Stimulated activated CD4-positive, alpha-beta T cell treated with anti-CD3 and anti-CD28 coated beads, Interleukin-12 subunit alpha, Interleukin-12 subunit beta, amount 100 ng/mL, for 4 hours (primary cell): ENCODE measurements at regions not wholly inside any gene's neighbourhood (a gene's known extent, or its start where the extent isn't known, plus 50 kb on each side); places are given as distances from the start of the nearest gene placed in this dataset.
"Not testable (repeated sequence)": the region's sequence is repeated elsewhere in the genome, so short reads cannot be mapped to it uniquely, and the experiment has no call there.

Experiments
- DNase-seq: peaks from one replicate; pipeline ENCODE4 v3.0.0-alpha.2; 2020

DNA sequence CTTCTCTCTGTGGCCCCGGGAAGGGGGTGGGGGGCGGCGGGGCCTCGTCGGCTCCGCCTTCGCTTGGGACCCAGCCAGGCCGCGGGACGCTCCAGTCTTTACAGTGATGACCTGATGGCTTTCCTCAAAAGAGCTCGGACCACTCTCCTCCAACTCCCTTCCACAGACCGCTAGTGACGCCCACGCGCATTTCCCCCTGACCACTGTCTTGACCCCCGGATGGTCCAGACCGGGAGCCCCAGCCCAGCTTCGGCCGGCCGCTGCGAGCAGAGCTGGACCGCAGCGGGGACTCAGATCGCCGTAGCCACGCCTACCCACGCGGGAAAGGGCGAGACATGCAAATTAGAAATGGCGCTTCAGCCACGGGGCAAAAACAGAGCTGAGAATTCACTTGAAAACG lies 81.6 kb upstream of the RNU2-1 start:
- DNase-seq = no peak

DNA sequence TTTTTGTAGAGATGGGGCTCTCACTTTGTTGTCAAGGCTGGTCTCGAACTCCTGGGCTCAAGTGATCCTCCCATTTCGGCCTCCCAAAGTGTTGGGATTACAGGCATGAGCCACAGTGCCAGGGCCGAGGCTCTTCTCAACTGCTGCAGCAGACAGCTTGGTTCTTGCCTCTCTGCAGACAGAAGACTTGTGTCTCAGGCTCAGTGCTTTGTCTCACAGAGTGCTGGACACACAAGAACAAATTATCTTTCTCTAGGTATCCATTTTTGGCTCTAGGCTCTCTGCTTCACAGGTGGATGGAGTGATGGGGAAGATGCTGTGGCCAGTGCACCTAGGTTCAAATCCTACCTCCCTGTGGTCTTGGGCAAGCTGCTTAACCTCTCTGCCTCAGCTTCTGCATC lies 80.8 kb upstream of the RNU2-1 start:
- DNase-seq = no peak

DNA sequence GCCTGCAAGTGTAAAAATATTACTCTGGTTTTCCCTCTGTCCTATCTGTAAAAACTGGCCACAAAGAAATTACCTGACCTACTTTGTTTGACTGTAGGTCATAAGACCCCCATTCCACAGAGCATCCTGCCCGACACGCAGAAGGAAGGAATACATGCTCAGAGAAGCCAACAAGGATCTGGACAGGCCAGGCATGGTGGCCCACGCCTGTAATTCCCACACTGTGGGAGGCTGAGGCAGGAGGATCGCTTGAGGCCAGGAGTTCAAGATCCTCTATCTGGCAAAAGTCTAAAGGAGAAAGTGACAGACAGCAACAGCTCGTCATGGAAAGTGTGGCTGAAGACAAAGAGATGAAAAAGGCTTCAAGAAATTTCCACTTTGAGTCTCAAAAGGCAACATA lies 78.2 kb upstream of the RNU2-1 start:
- no peak for DNase-seq

DNA sequence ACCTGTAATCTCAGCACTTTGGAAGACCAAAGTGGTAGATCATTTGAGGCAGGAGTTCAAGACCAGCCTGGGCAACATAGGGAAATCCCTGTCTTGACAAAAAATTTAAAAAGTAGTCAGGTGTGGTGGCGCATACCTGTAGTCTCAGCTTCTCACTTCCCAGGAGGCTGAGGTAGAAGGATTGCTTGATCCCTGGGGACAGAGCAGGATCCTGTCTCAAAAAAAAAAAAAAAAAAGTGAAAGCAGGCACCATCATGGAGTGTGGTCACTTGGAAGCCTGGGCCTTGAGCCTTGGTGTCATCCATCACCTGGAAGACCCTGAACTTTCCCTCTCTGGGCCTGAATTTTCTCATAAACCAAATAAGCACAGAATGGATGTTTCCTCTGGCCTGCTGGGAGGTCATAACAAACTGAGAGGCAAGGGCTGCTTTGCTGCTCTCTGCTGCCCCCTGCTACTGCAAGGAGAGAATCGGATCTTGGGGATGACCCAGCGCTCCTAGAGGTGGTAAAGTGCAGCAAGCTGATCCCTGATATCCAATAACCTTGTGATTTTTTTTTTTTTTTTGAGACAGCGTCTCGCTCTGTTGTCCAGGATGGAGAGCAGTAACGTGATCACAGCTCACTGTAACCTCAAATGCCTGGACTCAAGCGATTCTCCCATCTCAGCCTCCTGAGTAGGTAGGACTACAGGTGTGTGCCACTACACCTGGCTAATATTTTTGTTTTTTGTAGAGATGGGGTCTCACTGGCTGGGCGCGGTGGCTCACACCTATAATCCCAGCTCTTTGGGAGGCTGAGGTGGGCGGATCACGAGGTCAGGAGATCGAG lies 75.9 kb upstream of the RNU2-1 start:
- DNase-seq = no peak

DNA sequence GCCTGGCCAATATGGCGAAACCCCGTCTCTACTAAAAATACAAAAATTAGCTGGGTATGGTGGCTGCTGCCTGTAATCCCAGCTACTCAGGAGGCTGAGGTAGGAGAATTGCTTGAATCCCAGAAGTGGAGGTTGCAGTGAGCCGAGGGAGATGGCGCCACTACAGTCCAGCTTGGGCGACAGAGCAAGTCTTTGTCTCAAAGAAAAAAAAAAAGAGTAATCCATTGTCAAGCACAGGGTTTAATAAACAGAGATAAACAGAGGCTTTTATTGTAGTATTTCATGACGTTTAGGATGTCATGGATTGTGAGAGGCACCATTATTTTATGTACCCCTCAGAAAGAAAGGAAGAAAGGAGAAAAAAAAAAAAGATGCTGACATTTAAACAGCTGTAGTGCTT lies 75.2 kb upstream of the RNU2-1 start:
- no peak for DNase-seq

DNA sequence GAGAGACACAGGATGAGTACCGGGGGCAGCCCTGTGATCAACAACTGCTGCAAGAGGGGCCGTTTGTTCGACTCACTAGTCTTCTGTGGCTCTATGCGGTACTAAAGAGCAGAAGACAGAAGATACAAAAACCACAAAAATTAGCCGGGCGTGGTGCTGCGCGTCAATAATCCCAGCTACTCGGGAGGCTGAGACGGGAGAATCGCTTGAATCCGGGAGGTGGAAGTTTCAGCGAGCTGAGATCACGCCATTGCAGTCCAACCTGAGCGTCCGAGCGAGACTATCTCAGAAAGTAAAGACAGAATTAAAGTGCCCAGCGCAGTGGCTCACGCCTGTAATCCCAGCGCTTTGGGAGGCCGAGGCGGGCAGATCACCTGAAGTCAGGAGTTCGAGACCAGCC lies 71.0 kb upstream of the RNU2-1 start:
- not testable (repeated sequence) for DNase-seq

DNA sequence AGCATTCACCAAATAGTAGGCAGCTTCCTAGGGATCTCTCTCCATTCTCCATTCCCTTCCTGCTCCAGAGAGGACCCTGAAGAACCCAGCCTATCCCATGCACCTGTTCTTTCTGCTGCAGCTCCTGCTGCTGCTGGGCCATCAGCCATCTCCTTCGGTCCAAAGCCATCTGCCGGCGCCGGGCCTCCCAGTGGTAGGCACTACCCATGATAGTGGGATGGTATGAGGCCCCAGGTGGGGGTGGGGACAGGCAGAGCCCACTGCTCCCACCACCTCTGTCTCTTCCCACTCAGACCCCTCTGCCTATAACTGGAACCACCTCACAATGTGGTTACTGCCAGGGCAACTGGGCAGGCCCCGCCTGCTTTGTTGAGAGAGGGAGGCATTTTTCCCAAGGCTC lies 69.3 kb upstream of the RNU2-1 start:
- not testable (repeated sequence) for DNase-seq

DNA sequence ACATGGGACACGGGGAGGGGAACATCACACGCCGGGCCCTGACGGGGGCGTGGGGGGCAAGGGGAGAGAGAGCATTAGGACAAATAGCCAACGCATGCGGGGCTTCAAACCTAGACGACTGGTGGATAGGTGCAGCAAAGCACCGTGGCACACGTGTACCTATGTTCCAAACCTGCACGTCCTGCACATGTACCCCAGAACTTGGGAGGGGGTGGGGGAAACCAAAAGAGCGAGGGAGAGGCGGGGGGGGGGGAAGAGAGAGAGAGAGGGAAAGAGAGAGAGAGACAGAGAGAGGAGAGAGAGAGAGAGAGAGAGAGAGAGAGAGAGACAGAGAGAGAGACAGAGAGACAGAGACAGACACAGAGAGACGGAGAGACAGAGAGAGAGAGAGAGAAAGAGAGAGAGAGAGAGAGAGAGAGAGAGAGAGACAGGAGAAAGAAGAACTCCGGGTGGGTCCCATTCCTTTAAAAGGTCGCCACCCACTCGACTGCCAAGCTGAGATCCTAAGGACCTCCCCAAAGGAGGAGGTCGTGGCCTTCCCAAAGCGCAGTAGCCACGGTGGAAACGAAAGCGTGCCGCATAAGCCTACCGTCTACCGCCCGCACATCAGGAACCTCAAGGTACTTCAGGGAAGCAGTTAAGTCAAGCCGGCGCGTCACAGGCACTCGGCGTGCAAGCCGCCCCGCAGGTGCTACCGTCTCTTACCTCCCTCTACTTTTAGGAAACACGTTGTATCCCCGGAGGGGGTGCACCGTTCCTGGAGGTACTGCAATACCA lies 65.7 kb upstream of the RNU2-1 start:
- DNase-seq = not testable (repeated sequence)

DNA sequence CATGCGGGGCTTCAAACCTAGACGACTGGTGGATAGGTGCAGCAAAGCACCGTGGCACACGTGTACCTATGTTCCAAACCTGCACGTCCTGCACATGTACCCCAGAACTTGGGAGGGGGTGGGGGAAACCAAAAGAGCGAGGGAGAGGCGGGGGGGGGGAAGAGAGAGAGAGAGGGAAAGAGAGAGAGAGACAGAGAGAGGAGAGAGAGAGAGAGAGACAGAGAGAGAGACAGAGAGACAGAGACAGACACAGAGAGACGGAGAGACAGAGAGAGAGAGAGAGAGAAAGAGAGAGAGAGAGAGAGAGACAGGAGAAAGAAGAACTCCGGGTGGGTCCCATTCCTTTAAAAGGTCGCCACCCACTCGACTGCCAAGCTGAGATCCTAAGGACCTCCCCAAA lies 55.9 kb upstream of the RNU2-1 start:
- not testable (repeated sequence) for DNase-seq

DNA sequence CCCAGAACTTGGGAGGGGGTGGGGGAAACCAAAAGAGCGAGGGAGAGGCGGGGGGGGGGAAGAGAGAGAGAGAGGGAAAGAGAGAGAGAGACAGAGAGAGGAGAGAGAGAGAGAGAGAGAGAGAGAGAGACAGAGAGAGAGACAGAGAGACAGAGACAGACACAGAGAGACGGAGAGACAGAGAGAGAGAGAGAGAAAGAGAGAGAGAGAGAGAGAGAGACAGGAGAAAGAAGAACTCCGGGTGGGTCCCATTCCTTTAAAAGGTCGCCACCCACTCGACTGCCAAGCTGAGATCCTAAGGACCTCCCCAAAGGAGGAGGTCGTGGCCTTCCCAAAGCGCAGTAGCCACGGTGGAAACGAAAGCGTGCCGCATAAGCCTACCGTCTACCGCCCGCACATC lies 49.8 kb upstream of the RNU2-1 start:
- DNase-seq = not testable (repeated sequence)
